Activated naive CD4-positive, alpha-beta T cell treated with anti-CD3 and anti-CD28 coated beads, Interleukin-2, amount 10 ng/mL, durations not matched to agents 7 days and 5 days (primary cell): ENCODE measurements at regions not wholly inside any gene's neighbourhood (a gene's known extent, or its start where the extent isn't known, plus 50 kb on each side); places are given as distances from the start of the nearest gene placed in this dataset.

ENCODE experiments used
- CTCF ChIA-PET: fragments of 350-600 bp; sonication (Branson Sonifier 250); formaldehyde crosslinking; loops from one replicate; lab custom pipeline; 2021; ENCODE audit warnings: antibody characterized with exemption; lab: Charles Lee
- DNase-seq: peaks from one replicate; pipeline ENCODE4 v3.0.0-alpha.2; 2020
- H3K27ac Mint-ChIP-seq: one replicate; pipeline ENCODE4 v1.8.0; 2021; ENCODE audit warnings: mild to moderate bottlenecking, moderate library complexity, mixed read lengths
- H3K27me3 Mint-ChIP-seq: one replicate; pipeline ENCODE4 v1.8.0; 2021; ENCODE audit warnings: mild to moderate bottlenecking, mixed read lengths
- H3K36me3 Mint-ChIP-seq: one replicate; pipeline ENCODE4 v1.8.0; 2021; ENCODE audit warnings: mixed read lengths
- H3K4me1 Mint-ChIP-seq: one replicate; pipeline ENCODE4 v1.8.0; 2021; ENCODE audit warnings: mixed read lengths
- H3K4me3 Mint-ChIP-seq: one replicate; pipeline ENCODE4 v1.8.0; 2021; ENCODE audit warnings: mild to moderate bottlenecking, moderate library complexity, mixed read lengths
- H3K9me3 Mint-ChIP-seq: one replicate; pipeline ENCODE4 v1.8.0; 2021; ENCODE audit warnings: mixed read lengths

- CTCF ChIA-PET = no interaction called here
- Mint-ChIP-seq H3K4me3 (no peak overlapping the region), H3K36me3 (no peaks in the 10 kb centered on the region), H3K27ac (no peak overlapping the region), H3K27me3 (no peaks in the 10 kb centered on the region), H3K9me3 (no peaks in the 10 kb centered on the region), H3K4me1 (no peaks in the 10 kb centered on the region)
- no peak for DNase-seq
These were observed 205.0 kb upstream of the DAPK1 start for GRCh38 chr9:87292449-87293191.

GRCh38 chr9:87294126-87294525, 203.5 kb upstream of the DAPK1 start:
- no peak overlapping the region for H3K27ac Mint-ChIP-seq
- CTCF ChIA-PET = no interaction called here
- H3K9me3 Mint-ChIP-seq = no peaks in the 10 kb centered on the region
- no peaks in the 10 kb centered on the region for H3K36me3 Mint-ChIP-seq
- H3K4me3 Mint-ChIP-seq = no peak overlapping the region
- no peaks in the 10 kb centered on the region for H3K4me1 Mint-ChIP-seq
- no peaks in the 10 kb centered on the region for H3K27me3 Mint-ChIP-seq
- no peak for DNase-seq

- CTCF ChIA-PET = no interaction called here
- H3K36me3 Mint-ChIP-seq = no peaks in the 10 kb centered on the region
- H3K27me3 Mint-ChIP-seq = peaks cover 6% of the 10 kb centered on the region
- no peak for DNase-seq
- no peaks in the 10 kb centered on the region for H3K4me1 Mint-ChIP-seq
- no peak overlapping the region for H3K27ac Mint-ChIP-seq
- H3K9me3 Mint-ChIP-seq = no peaks in the 10 kb centered on the region
- no peak overlapping the region for H3K4me3 Mint-ChIP-seq
These were observed 196.8 kb upstream of the DAPK1 start for GRCh38 chr9:87300915-87301314.

- H3K9me3 Mint-ChIP-seq = no peaks in the 10 kb centered on the region
- DNase-seq = no peak
- no peak overlapping the region for H3K27ac Mint-ChIP-seq
- no peaks in the 10 kb centered on the region for H3K36me3 Mint-ChIP-seq
- CTCF ChIA-PET = no interaction called here
- no peaks in the 10 kb centered on the region for H3K4me1 Mint-ChIP-seq
- peaks cover 6% of the 10 kb centered on the region for H3K27me3 Mint-ChIP-seq
- H3K4me3 Mint-ChIP-seq = no peak overlapping the region
These were observed 196.3 kb upstream of the DAPK1 start for GRCh38 chr9:87301371-87301770.

- H3K27ac Mint-ChIP-seq = no peak overlapping the region
- no peak for DNase-seq
- no peaks in the 10 kb centered on the region for H3K9me3 Mint-ChIP-seq
- CTCF ChIA-PET = no interaction called here
- H3K4me1 Mint-ChIP-seq = no peaks in the 10 kb centered on the region
- no peaks in the 10 kb centered on the region for H3K36me3 Mint-ChIP-seq
- no peak overlapping the region for H3K4me3 Mint-ChIP-seq
- peaks cover 12% of the 10 kb centered on the region for H3K27me3 Mint-ChIP-seq
These were observed 192.5 kb upstream of the DAPK1 start for GRCh38 chr9:87305151-87305550.

- Mint-ChIP-seq H3K9me3 (no peaks in the 10 kb centered on the region), H3K36me3 (no peaks in the 10 kb centered on the region), H3K27me3 (peaks cover 12% of the 10 kb centered on the region), H3K4me1 (no peaks in the 10 kb centered on the region), H3K27ac (no peak overlapping the region), H3K4me3 (no peak overlapping the region)
- CTCF ChIA-PET = no interaction called here
- DNase-seq = no peak
These were observed 191.7 kb upstream of the DAPK1 start for GRCh38 chr9:87306006-87306405.

- Mint-ChIP-seq H3K36me3 (no peaks in the 10 kb centered on the region), H3K27ac (no peak overlapping the region), H3K4me1 (no peaks in the 10 kb centered on the region), H3K9me3 (no peaks in the 10 kb centered on the region), H3K4me3 (no peak overlapping the region), H3K27me3 (peaks cover 7% of the 10 kb centered on the region)
- CTCF ChIA-PET = interaction anchor here (0.7 kb wide), 1 partner anchor 17 kb away, joined by 3 read pairs; no protein-coding TSS in a partner anchor
- DNase-seq = no peak
These were observed 189.8 kb upstream of the DAPK1 start for GRCh38 chr9:87307848-87308247.

- no peak for DNase-seq
- H3K36me3 Mint-ChIP-seq = no peaks in the 10 kb centered on the region
- H3K4me3 Mint-ChIP-seq = no peak overlapping the region
- H3K4me1 Mint-ChIP-seq = no peaks in the 10 kb centered on the region
- no peaks in the 10 kb centered on the region for H3K9me3 Mint-ChIP-seq
- peaks cover 7% of the 10 kb centered on the region for H3K27me3 Mint-ChIP-seq
- CTCF ChIA-PET = interaction anchor here (0.6 kb wide), 1 partner anchor 897 kb away, joined by 3 read pairs; no protein-coding TSS in a partner anchor
- no peak overlapping the region for H3K27ac Mint-ChIP-seq
These were observed 188.4 kb upstream of the DAPK1 start for GRCh38 chr9:87309236-87309635.

GRCh38 chr9:87310827-87311523, 186.7 kb upstream of the DAPK1 start:
- peaks cover 7% of the 10 kb centered on the region for H3K27me3 Mint-ChIP-seq
- H3K27ac Mint-ChIP-seq = no peak overlapping the region
- H3K36me3 Mint-ChIP-seq = no peaks in the 10 kb centered on the region
- no peaks in the 10 kb centered on the region for H3K9me3 Mint-ChIP-seq
- CTCF ChIA-PET = no interaction called here
- no peak overlapping the region for H3K4me3 Mint-ChIP-seq
- no peaks in the 10 kb centered on the region for H3K4me1 Mint-ChIP-seq
- no peak for DNase-seq

GRCh38 chr9:87319656-87320055, 178.0 kb upstream of the DAPK1 start:
- H3K27ac Mint-ChIP-seq = no peak overlapping the region
- no peak overlapping the region for H3K4me3 Mint-ChIP-seq
- no peaks in the 10 kb centered on the region for H3K36me3 Mint-ChIP-seq
- CTCF ChIA-PET = no interaction called here
- H3K9me3 Mint-ChIP-seq = no peaks in the 10 kb centered on the region
- H3K27me3 Mint-ChIP-seq = peaks cover 3% of the 10 kb centered on the region
- H3K4me1 Mint-ChIP-seq = no peaks in the 10 kb centered on the region
- DNase-seq = no peak

- Mint-ChIP-seq H3K4me3 (no peak overlapping the region), H3K9me3 (no peaks in the 10 kb centered on the region), H3K27ac (no peak overlapping the region), H3K36me3 (no peaks in the 10 kb centered on the region), H3K27me3 (peaks cover 3% of the 10 kb centered on the region), H3K4me1 (no peaks in the 10 kb centered on the region)
- DNase-seq = no peak
- CTCF ChIA-PET = interaction anchor here (1.4 kb wide), 1 partner anchor 833 kb away, joined by 5 read pairs; no protein-coding TSS in a partner anchor
These were observed 177.4 kb upstream of the DAPK1 start for GRCh38 chr9:87320146-87320884.

GRCh38 chr9:87322840-87323635, 174.6 kb upstream of the DAPK1 start:
- H3K4me1 Mint-ChIP-seq = no peaks in the 10 kb centered on the region
- no peaks in the 10 kb centered on the region for H3K36me3 Mint-ChIP-seq
- H3K27ac Mint-ChIP-seq = no peak overlapping the region
- no peaks in the 10 kb centered on the region for H3K9me3 Mint-ChIP-seq
- H3K27me3 Mint-ChIP-seq = peaks cover 10% of the 10 kb centered on the region
- CTCF ChIA-PET = interaction anchor here (0.6 to 1.0 kb wide), 3 partner anchors 719 to 889 kb away, joined by 3 read pairs; no protein-coding TSS in a partner anchor
- DNase-seq = no peak
- H3K4me3 Mint-ChIP-seq = no peak overlapping the region

- Mint-ChIP-seq H3K4me3 (no peak overlapping the region), H3K9me3 (no peaks in the 10 kb centered on the region), H3K4me1 (no peaks in the 10 kb centered on the region), H3K27me3 (peaks cover 8% of the 10 kb centered on the region), H3K36me3 (no peaks in the 10 kb centered on the region), H3K27ac (no peak overlapping the region)
- CTCF ChIA-PET = interaction anchor here (0.7 to 2.8 kb wide), 9 partner anchors 16 to 891 kb away, joined by 3 to 13 read pairs (median 3); no protein-coding TSS in a partner anchor
- no peak for DNase-seq
These were observed 173.7 kb upstream of the DAPK1 start for GRCh38 chr9:87323928-87324327.
